Activated CD4-positive, alpha-beta memory T cell treated with anti-CD3 and anti-CD28 coated beads, Interleukin-2, amount 10 ng/mL, durations not matched to agents 7 days and 5 days (primary cell): ENCODE measurements at regions not wholly inside any gene's neighbourhood (a gene's known extent, or its start where the extent isn't known, plus 50 kb on each side); places are given as distances from the start of the nearest gene placed in this dataset.

ENCODE experiments used
- CTCF ChIA-PET: fragments of 350-600 bp; sonication (Branson Sonifier 250); formaldehyde crosslinking; loops from one replicate; lab custom pipeline; 2021; ENCODE audit warnings: antibody characterized with exemption, inconsistent platforms; lab: Charles Lee
- POLR2A ChIA-PET: fragments of 350-600 bp; sonication (Branson Sonifier 250); formaldehyde crosslinking; loops from one replicate; lab custom pipeline; 2021; ENCODE audit warnings: antibody characterized with exemption; lab: Charles Lee
- DNase-seq: peaks from one replicate; pipeline ENCODE4 v3.0.0-alpha.2; 2020
- H3K27ac Mint-ChIP-seq: one replicate; pipeline ENCODE4 v1.8.0; 2021; ENCODE audit warnings: mild to moderate bottlenecking, mixed read lengths
- H3K27me3 Mint-ChIP-seq: one replicate; pipeline ENCODE4 v1.8.0; 2021; ENCODE audit warnings: mixed read lengths
- H3K36me3 Mint-ChIP-seq: one replicate; pipeline ENCODE4 v1.8.0; 2021; ENCODE audit warnings: low read depth, mixed read lengths
- H3K4me1 Mint-ChIP-seq: one replicate; pipeline ENCODE4 v1.8.0; 2021; ENCODE audit warnings: mixed read lengths
- H3K4me3 Mint-ChIP-seq: one replicate; pipeline ENCODE4 v1.8.0; 2021; ENCODE audit warnings: mild to moderate bottlenecking, mixed read lengths
- H3K9me3 Mint-ChIP-seq: one replicate; pipeline ENCODE4 v1.8.0; 2021; ENCODE audit warnings: mixed read lengths

DNA sequence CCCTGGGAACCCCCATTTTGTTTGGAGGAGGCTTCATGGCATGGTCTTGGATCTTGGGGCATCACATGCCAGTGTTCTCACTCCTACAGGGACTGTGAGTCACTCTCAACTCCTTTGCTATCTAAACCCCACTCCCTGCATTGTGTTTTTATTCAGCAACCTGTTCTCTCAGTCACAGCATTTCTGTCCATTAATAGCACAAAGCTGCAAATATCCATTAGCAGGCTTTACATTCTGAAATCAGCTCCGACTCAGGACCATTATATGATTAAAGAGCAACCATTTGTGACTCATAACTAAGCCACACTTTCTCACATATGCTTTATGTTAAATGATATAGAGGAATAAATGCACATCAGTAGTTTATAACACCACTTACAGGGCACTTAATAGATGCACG, 462.1 kb upstream of the BRINP1 start:
- DNase-seq: no peak
- Mint-ChIP-seq H3K36me3 (no peaks in the 10 kb centered on the region), H3K4me1 (no peaks in the 10 kb centered on the region), H3K27me3 (no peaks in the 10 kb centered on the region), H3K27ac (no peak overlapping the region), H3K4me3 (no peak overlapping the region), H3K9me3 (no peaks in the 10 kb centered on the region)
- CTCF ChIA-PET: no interaction called here
- POLR2A ChIA-PET: no interaction called here

DNA sequence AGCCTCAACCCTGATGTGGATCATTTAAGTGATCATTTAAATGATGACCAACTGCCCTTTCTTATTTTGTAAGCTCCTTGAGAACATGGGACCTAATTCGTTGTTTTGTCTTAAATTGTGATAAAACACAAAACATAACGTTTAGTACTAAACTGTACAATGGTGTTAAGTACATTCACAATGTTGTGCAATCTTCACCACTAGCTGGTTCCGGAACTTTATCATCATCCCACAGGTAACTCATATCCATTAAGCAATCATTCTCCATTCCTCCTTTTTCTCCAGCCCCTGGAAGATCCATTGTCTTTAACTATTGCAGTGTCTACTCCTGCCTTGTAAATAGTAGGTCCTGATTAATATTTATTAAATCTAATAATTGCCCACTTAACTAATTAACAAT, 460.5 kb upstream of the BRINP1 start:
- H3K27ac Mint-ChIP-seq: no peak overlapping the region
- no peak overlapping the region for H3K4me3 Mint-ChIP-seq
- H3K4me1 Mint-ChIP-seq: no peaks in the 10 kb centered on the region
- CTCF ChIA-PET: no interaction called here
- no peaks in the 10 kb centered on the region for H3K9me3 Mint-ChIP-seq
- DNase-seq: no peak
- no peaks in the 10 kb centered on the region for H3K27me3 Mint-ChIP-seq
- H3K36me3 Mint-ChIP-seq: no peaks in the 10 kb centered on the region
- POLR2A ChIA-PET: no interaction called here

DNA sequence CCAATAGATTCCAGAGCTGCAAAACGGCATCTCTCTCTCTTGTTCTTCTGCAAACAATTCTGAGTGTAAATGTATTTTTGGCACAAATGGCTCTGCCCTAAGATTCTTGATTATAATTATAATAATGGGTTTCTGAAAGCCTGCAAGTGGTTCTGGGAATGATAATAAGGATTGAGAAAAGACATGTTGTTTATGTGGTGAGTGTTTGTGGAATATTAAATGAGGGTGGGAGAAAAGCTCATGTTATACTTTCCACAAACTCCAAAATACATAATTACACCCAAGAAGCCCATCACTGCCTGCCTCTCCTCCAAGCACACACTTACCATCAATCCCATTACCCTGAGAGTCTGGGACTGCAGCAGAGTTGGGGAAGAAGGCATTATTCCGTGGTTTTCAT, 460.0 kb upstream of the BRINP1 start:
- Mint-ChIP-seq H3K27ac (no peak overlapping the region), H3K27me3 (no peaks in the 10 kb centered on the region), H3K36me3 (no peaks in the 10 kb centered on the region), H3K4me1 (no peaks in the 10 kb centered on the region), H3K9me3 (no peaks in the 10 kb centered on the region), H3K4me3 (no peak overlapping the region)
- ChIA-PET POLR2A (no interaction called here), CTCF (no interaction called here)
- DNase-seq: no peak

DNA sequence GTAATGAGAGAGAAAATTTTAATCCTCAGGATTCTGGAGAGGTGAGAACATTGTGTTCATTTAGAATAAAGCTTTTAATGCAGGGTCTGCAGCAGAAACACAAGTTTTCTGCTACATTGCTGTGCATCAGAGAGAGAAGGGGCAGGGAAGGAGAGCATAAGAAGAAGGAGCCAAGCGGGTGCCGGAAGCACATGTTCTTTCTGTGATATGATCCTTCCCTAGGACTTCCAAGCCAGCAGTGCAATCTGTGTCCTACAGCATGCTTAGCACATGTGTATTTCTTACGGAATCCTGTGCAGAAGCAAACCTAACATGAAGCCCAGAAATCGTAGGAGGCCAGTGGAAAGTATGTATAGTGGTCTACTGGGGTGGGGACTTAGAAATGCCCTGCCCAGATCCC, 458.3 kb upstream of the BRINP1 start:
- POLR2A ChIA-PET: no interaction called here
- no peak overlapping the region for H3K4me3 Mint-ChIP-seq
- DNase-seq: no peak
- no peaks in the 10 kb centered on the region for H3K27me3 Mint-ChIP-seq
- H3K36me3 Mint-ChIP-seq: no peaks in the 10 kb centered on the region
- H3K9me3 Mint-ChIP-seq: no peaks in the 10 kb centered on the region
- no peaks in the 10 kb centered on the region for H3K4me1 Mint-ChIP-seq
- CTCF ChIA-PET: no interaction called here
- H3K27ac Mint-ChIP-seq: no peak overlapping the region

DNA sequence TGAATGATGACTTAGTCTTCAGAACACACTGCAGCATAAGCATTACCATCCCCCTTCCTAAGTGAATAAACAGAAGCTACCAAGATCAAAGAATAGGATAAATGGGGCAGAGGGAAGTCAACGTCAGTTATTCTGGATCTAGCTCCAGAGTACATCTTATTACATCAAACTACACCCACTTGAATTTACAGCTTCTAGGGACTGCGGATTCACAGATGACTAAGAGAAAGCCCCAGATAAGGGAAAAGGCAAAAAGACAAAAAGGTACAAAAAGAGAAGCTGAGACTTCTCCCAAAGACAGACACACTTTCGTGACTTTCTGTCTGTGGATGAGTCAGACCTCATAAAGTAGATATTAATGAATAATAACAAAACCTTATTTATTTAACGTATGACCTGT, 457.9 kb upstream of the BRINP1 start:
- ChIA-PET CTCF (no interaction called here), POLR2A (no interaction called here)
- Mint-ChIP-seq H3K27me3 (no peaks in the 10 kb centered on the region), H3K27ac (no peak overlapping the region), H3K4me1 (no peaks in the 10 kb centered on the region), H3K9me3 (no peaks in the 10 kb centered on the region), H3K36me3 (no peaks in the 10 kb centered on the region), H3K4me3 (no peak overlapping the region)
- DNase-seq: no peak

DNA sequence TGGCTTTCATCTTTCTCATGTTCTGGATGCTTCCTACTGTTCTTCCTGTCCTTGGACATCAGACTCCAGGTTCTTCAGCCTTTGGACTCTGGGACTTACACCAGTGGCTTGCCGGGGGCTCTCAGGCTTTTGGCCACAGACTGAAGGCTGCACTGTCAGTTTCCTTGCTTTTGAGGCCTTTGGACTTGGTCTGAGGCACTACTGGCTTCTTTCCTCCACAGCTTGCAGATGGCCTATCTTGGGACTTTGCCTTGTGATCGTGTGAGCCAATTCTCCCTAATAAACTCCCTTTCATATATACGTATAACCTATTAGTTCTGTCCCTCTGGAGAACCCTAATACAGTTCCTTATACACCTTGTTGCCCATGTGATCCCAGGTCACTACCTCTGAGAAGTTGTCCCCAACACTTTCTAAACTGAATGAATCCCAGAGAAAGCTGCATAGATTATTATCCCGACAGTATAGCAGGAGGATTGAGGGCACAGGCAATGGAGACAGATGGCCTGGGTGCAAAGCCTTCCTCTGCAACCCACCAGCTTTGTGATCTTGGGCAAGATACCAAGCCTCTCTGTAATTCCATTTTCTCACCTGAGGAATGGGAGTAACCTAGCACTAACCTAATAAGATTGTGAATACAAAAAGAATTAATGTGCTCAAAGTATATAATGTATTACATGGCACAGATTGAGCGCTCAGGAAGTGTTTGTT, 449.6 kb upstream of the BRINP1 start:
- ChIA-PET POLR2A (no interaction called here), CTCF (no interaction called here)
- H3K36me3 Mint-ChIP-seq: no peaks in the 10 kb centered on the region
- no peak for DNase-seq
- H3K27ac Mint-ChIP-seq: no peak overlapping the region
- H3K4me3 Mint-ChIP-seq: no peak overlapping the region
- no peaks in the 10 kb centered on the region for H3K27me3 Mint-ChIP-seq
- no peaks in the 10 kb centered on the region for H3K9me3 Mint-ChIP-seq
- H3K4me1 Mint-ChIP-seq: no peaks in the 10 kb centered on the region

DNA sequence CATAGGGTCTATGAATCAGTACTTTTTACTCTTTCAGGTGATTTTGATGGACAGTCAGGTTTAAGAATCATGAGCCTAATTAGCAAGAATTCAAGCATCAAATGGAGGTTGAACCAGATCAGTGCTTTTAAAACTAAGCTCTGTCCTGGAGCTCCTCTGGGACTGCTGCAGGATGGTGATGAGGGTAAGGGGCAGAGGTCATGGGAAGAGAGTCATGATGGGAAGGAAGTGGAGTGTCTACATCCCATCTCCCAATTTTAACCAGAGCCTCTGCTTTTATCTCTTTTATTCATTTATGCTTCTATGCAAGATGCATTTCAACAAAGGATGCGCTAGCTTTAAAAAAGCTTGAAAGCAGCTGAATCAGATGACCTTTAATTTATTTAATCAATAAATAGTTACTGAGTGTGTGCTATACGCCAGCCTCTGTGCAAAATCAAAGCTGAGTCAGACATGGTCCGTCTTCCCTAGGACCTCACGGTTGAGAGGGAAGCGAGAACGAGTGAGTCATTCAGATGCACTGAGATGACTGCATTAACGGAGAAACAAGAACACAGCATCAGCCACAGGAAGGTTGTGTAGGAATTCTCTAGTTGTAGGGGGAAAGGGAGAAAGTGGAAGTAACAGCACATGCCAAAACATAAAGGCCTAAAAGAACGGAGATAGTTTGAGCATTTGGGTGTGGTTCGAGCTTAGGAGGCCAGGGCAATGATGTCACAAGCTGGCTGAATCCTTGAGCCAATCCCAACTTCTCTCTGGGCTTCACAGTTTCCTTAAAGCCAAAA, 441.6 kb upstream of the BRINP1 start:
- H3K9me3 Mint-ChIP-seq: peaks cover 4% of the 10 kb centered on the region
- H3K27ac Mint-ChIP-seq: no peak overlapping the region
- no peak overlapping the region for H3K4me3 Mint-ChIP-seq
- no peaks in the 10 kb centered on the region for H3K4me1 Mint-ChIP-seq
- CTCF ChIA-PET: no interaction called here
- no peak for DNase-seq
- no peaks in the 10 kb centered on the region for H3K27me3 Mint-ChIP-seq
- H3K36me3 Mint-ChIP-seq: no peaks in the 10 kb centered on the region
- POLR2A ChIA-PET: no interaction called here

DNA sequence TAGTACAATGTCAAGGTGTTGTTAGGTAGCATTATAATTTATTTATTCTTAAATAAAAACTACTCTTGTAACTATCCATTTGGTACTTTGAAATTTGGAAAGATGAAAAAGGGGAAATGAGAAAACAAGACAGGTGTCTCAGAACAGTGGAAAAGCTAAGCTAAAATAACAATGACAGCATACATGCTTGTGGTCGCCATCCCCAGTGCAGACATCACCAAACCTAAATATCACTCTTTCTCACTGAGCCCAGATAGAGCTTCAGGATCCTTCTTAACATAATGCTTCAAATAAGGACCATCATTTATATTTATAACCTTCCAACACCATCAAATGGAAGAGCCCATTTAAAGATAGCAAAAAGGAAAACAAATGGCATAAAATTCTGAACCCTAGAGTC, 434.4 kb upstream of the BRINP1 start:
- Mint-ChIP-seq H3K4me3 (no peak overlapping the region), H3K4me1 (no peaks in the 10 kb centered on the region), H3K27ac (no peak overlapping the region), H3K36me3 (no peaks in the 10 kb centered on the region), H3K9me3 (no peaks in the 10 kb centered on the region), H3K27me3 (no peaks in the 10 kb centered on the region)
- ChIA-PET POLR2A (no interaction called here), CTCF (no interaction called here)
- DNase-seq: no peak

DNA sequence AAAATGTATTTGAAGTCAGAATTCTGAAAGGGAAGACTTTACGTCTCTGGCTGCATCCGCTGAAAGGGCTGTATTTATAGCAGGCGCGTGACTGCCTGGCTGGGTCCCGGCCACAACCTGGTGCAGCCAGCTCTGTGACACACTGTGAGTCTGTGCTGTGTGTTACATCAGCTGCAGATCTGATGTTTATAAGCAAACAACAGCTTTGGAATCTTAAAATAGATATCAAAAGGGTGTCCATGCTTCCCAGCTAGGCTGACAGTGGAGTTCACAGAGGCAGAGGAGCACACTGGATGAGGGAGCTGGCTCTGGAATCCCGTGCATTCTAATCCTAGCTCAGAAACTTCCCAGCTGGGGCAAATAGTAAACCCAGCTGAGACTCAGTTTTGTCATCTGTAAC, 433.4 kb upstream of the BRINP1 start:
- no peaks in the 10 kb centered on the region for H3K27me3 Mint-ChIP-seq
- no peaks in the 10 kb centered on the region for H3K4me1 Mint-ChIP-seq
- no peaks in the 10 kb centered on the region for H3K36me3 Mint-ChIP-seq
- ChIA-PET POLR2A (no interaction called here), CTCF (no interaction called here)
- H3K27ac Mint-ChIP-seq: no peak overlapping the region
- H3K4me3 Mint-ChIP-seq: no peak overlapping the region
- DNase-seq: no peak
- H3K9me3 Mint-ChIP-seq: no peaks in the 10 kb centered on the region

DNA sequence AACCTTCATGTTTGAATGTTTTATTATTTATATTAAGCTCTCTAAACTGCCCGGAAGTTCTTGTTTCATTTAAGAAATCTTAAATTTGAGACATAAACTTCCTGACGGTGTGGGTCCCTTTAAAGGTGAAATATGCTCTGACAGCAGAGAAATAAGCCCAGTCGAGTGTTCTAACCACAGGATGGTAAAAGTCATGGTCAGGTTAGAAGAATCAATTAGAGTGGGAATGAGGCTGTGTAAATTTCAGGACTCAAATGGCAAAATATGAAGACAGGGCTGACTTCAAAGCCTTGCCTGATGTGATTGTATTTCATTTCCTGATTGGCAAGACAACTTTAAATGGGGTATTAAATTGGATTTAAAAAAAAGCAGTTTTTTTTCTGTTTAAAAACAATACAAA, 432.9 kb upstream of the BRINP1 start:
- CTCF ChIA-PET: no interaction called here
- H3K4me3 Mint-ChIP-seq: no peak overlapping the region
- H3K36me3 Mint-ChIP-seq: no peaks in the 10 kb centered on the region
- no peaks in the 10 kb centered on the region for H3K9me3 Mint-ChIP-seq
- no peaks in the 10 kb centered on the region for H3K4me1 Mint-ChIP-seq
- H3K27me3 Mint-ChIP-seq: no peaks in the 10 kb centered on the region
- POLR2A ChIA-PET: no interaction called here
- DNase-seq: no peak
- no peak overlapping the region for H3K27ac Mint-ChIP-seq

DNA sequence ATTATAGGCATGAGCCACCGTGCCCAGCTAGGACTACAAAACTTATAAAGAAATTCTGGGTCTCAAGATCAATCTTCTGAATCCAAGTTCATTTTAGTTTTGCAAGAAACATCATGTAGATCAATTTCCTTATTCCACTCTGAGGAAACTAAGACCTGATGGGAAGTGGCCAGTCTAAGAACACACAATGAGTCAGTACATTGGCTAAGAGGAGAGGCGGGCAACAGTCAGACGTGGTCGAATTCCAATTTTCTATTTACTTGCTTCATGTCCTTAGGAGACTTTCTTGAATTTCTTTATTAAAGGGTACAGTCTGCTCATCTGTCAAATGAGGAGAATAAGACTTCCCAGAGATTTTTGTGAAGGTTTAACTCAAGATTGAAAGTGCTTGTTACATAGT, 432.1 kb upstream of the BRINP1 start:
- DNase-seq: no peak
- no peak overlapping the region for H3K27ac Mint-ChIP-seq
- H3K4me1 Mint-ChIP-seq: no peaks in the 10 kb centered on the region
- H3K27me3 Mint-ChIP-seq: no peaks in the 10 kb centered on the region
- H3K36me3 Mint-ChIP-seq: no peaks in the 10 kb centered on the region
- H3K9me3 Mint-ChIP-seq: no peaks in the 10 kb centered on the region
- no peak overlapping the region for H3K4me3 Mint-ChIP-seq
- CTCF ChIA-PET: no interaction called here
- POLR2A ChIA-PET: no interaction called here

DNA sequence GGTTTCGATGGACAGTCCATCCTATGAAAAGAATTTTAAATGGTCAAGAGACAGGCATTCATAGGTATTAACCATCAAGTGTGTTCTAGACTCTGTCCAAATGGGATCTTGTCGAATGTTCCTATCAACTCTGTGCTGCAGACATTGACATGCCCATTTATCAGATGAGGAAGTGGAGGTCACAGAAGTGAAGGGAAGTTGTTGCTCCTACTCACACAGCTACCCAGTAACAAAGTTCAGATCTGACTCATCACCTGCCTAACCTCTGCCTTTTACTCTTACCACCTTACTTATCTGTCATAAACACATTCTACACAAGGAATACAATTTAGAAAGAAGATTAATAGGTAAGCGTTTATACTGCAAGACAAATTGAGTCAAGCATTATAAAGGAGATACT, 426.2 kb upstream of the BRINP1 start:
- ChIA-PET POLR2A (no interaction called here), CTCF (no interaction called here)
- H3K9me3 Mint-ChIP-seq: no peaks in the 10 kb centered on the region
- no peak overlapping the region for H3K27ac Mint-ChIP-seq
- H3K4me3 Mint-ChIP-seq: no peak overlapping the region
- DNase-seq: no peak
- no peaks in the 10 kb centered on the region for H3K27me3 Mint-ChIP-seq
- no peaks in the 10 kb centered on the region for H3K36me3 Mint-ChIP-seq
- no peaks in the 10 kb centered on the region for H3K4me1 Mint-ChIP-seq

DNA sequence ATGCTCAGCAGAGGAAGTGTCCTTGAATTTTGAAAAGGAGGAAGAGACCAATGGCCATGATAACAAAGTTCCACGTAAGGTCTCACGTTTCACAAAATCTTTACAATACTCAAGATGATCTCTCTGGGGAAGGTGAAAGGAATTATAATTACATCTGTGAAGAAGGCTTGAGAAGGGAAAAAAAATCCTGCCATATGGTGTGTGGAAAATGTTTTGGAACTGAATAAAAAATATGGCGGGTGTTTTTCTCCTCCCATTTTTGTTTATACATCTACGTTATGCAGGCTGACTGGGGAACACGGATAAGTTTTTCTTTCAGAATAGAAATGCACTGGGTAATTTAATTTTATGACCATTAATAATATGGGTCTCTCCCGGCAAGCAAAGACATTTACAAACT, 425.6 kb upstream of the BRINP1 start:
- CTCF ChIA-PET: no interaction called here
- POLR2A ChIA-PET: no interaction called here
- no peak for DNase-seq
- Mint-ChIP-seq H3K9me3 (no peaks in the 10 kb centered on the region), H3K27me3 (no peaks in the 10 kb centered on the region), H3K4me3 (no peak overlapping the region), H3K27ac (no peak overlapping the region), H3K4me1 (no peaks in the 10 kb centered on the region), H3K36me3 (no peaks in the 10 kb centered on the region)

DNA sequence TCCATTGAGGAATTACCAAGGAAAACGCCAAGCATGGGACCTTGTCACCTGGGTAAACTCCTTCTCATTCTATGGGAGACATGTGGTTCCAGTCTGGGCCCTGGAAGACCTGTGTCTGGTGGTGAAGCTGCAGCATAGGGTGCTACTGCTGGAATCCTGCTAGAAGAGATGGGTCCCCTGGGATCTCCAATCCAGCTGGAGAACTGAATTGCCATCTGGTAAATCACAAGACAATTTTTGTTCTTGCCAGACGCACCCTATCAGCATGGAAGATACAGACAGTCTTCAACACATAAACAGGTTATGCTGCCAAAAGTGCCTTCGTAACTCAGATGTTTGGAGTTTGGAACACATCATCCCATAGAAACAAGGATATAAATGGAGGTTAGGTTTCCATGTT, 424.0 kb upstream of the BRINP1 start:
- no peak overlapping the region for H3K4me3 Mint-ChIP-seq
- H3K9me3 Mint-ChIP-seq: no peaks in the 10 kb centered on the region
- no peak for DNase-seq
- no peaks in the 10 kb centered on the region for H3K4me1 Mint-ChIP-seq
- no peaks in the 10 kb centered on the region for H3K36me3 Mint-ChIP-seq
- H3K27ac Mint-ChIP-seq: no peak overlapping the region
- ChIA-PET POLR2A (no interaction called here), CTCF (no interaction called here)
- no peaks in the 10 kb centered on the region for H3K27me3 Mint-ChIP-seq
